Peyer's patch (tissue), 4 donors: ENCODE measurements at regions not wholly inside any gene's neighbourhood (a gene's known extent, or its start where the extent isn't known, plus 50 kb on each side); places are given as distances from the start of the nearest gene placed in this dataset.

ENCODE experiments used
- DNase-seq, 3 donors: peaks; one replicate each; pipeline ENCODE4 v3.0.0-alpha.2; 2017 to 2019
- H3K27ac ChIP-seq, 4 donors: fragments of 200-600 bp; sonication (generic); one replicate each; pipeline ENCODE4 v1.5.1; 2016 to 2019
- H3K27me3 ChIP-seq, 2 donors: fragments of 200-600 bp; sonication (generic); one replicate each; pipeline ENCODE4 v1.5.1; 2019
- H3K36me3 ChIP-seq, 3 donors: fragments of 200-600 bp; sonication (generic); one replicate each; pipeline ENCODE4 v1.5.1; 2016 to 2019
- H3K4me1 ChIP-seq, 4 donors: fragments of 200-600 bp; sonication (generic); one replicate each; pipeline ENCODE4 v1.5.1; 2016 to 2019
- H3K4me3 ChIP-seq, 4 donors: fragments of 200-600 bp; sonication (generic); 1 replicate in 3 of 4; 2 replicates in 1 of 4; pipeline ENCODE4 v1.5.1; 2016 to 2019; ENCODE audit warnings: mild to moderate bottlenecking in 1 of 4
- H3K9me3 ChIP-seq, 4 donors: fragments of 200-600 bp; sonication (generic); one replicate each; pipeline ENCODE4 v1.5.1; 2016 to 2019; ENCODE audit warnings: mild to moderate bottlenecking in 1 of 4
- CTCF ChIP-seq, 6 experiments: fragments of 450-650 bp in 4 of 6; fragments of 200-600 bp in 2 of 6; sonication (generic) in 1 of 6; IDR thresholded peaks; one replicate each; pipeline ENCODE4 v1.5.1; 2017 to 2019; ENCODE audit warnings: antibody characterized with exemption in 6 of 6, mild to moderate bottlenecking in 3 of 6, moderate library complexity in 1 of 6
- POLR2A ChIP-seq, 2 donors: fragments of 450-650 bp; IDR thresholded peaks; one replicate each; pipeline ENCODE4 v1.5.1; 2017; ENCODE audit warnings: antibody characterized with exemption in 2 of 2, mild to moderate bottlenecking in 2 of 2, moderate library complexity in 2 of 2
- small RNA-seq, 2 donors: library from RNA; depleted of rRNA; stranded (forward); fragments of <200 nt; gene quantifications; one replicate each; pipeline ENCODE3, GENCODE V24; 2016

DNA sequence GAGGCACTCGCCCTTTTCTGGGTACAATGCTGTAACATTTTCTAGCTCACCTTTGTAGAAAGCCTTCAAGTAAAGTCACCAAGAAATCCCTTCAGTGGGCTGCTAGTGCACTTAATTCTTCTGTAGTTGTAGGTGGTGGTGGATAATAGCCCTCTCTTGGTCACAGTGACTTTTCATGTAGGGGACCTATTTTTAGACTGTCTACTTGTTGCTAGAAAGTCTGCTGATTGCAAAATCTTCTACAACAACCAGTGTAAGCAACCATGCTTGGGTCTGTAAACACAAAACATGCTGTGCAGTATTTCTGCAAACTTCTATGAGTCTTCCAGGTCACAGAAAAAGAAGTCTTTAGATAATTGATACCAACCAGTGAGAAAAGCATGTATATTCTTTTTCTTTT, 55.6 kb downstream of the PBDC1 start:
- no peak for DNase-seq
- Histone ChIP-seq H3K4me1 (no peaks in the 10 kb centered on the region), H3K27me3 (no peaks in the 10 kb centered on the region), H3K9me3 (no peaks in the 10 kb centered on the region), H3K4me3 (no peak overlapping the region), H3K36me3 (no peaks in the 10 kb centered on the region), H3K27ac (no peak overlapping the region)
- TF ChIP-seq POLR2A (IDR thresholded peaks at IDR 0.05) (no peak), CTCF (IDR thresholded peaks at IDR 0.05) (no peak)

DNA sequence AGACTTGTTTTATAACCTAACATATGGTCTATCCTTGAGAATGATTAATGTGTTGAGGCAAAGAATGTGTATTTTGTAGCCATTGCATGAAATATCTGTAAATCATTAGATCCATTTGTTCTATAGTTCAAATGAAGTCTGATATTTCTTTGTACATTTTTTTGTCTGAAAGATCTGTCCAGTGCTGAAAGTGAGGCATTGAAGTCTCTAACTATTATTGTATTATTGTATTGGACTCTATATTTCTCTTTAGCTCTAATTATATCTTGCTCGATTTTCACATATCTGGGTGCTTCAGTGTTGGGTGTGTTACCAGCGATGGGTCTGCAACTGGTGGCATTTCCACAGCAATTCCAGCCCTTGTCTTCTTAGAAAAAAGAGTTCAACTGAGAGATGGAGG, 76.0 kb downstream of the PBDC1 start:
- DNase-seq, result no peak

GRCh38 chrX:76253432-76253831, 80.6 kb downstream of the PBDC1 start:
- peak in 2 of 3 donors; percentile 21 to 64 for DNase-seq
- no peak for TF ChIP-seq POLR2A (IDR thresholded peaks at IDR 0.05)
- peak in 4 of 6 experiments; percentile 22 to 65 (median 57) for TF ChIP-seq CTCF (IDR thresholded peaks at IDR 0.05)
- H3K4me1 ChIP-seq, result no peaks in the 10 kb centered on the region
- no peak overlapping the region for H3K27ac ChIP-seq
- H3K4me3 ChIP-seq, result no peak overlapping the region
- no peaks in the 10 kb centered on the region for H3K9me3 ChIP-seq
- H3K36me3 ChIP-seq, result no peaks in the 10 kb centered on the region
- H3K27me3 ChIP-seq, result no peaks in the 10 kb centered on the region

More for the DNA sequence above, 76.0 kb downstream of the PBDC1 start:
- Histone ChIP-seq H3K27me3 (no peaks in the 10 kb centered on the region), H3K4me1 (no peaks in the 10 kb centered on the region), H3K4me3 (no peak overlapping the region), H3K27ac (no peak overlapping the region), H3K36me3 (no peaks in the 10 kb centered on the region), H3K9me3 (no peaks in the 10 kb centered on the region)
- TF ChIP-seq POLR2A (IDR thresholded peaks at IDR 0.05) (no peak), CTCF (IDR thresholded peaks at IDR 0.05) (no peak)

DNA sequence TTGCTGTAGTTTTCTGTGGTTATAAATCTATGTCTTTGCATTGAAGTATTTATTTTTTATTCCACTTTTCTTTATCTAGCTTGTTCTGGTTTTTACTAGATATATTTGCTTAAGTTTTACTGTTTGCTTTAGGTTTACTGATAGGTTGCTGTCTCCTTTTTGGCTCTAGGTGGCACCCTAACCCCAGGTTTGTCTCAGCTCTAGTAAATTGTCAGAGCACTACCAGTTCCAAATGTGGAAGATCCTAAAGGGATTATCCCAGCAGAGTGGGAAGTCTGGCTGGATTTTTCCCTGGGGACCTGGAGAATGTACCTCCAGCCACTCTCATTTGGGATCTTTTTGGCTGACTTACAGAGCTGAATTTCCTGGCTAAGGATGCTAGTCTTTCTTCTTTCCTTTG, 106.1 kb downstream of the PBDC1 start:
- Histone ChIP-seq H3K27ac (no peak overlapping the region), H3K4me3 (no peak overlapping the region), H3K36me3 (no peaks in the 10 kb centered on the region), H3K9me3 (no peaks in the 10 kb centered on the region), H3K27me3 (no peaks in the 10 kb centered on the region), H3K4me1 (no peaks in the 10 kb centered on the region)
- TF ChIP-seq POLR2A (IDR thresholded peaks at IDR 0.05) (no peak), CTCF (IDR thresholded peaks at IDR 0.05) (peak in 4 of 6 experiments; percentile 41 to 61 (median 54))
- DNase-seq, result peak in 2 of 3 donors; percentile 25 to 59

Small RNA genes in the stretch of these regions (small RNA-seq; reads per million reads assigned to genes)
- gene RNU6-867P, result 0 reads per million in 2 donors
